Uterus (tissue), 3 donors: ENCODE measurements at regions not wholly inside any gene's neighbourhood (a gene's known extent, or its start where the extent isn't known, plus 50 kb on each side); places are given as distances from the start of the nearest gene placed in this dataset.

Experiments
- DNase-seq, 2 donors: peaks; one replicate each; pipeline ENCODE4 v3.0.0-alpha.2; 2019 to 2020
- H3K27ac ChIP-seq, 2 donors: fragments of 200-600 bp; sonication (generic); 1 replicate in 1 of 2; 2 replicates in 1 of 2; pipeline ENCODE4 v1.5.1; 2016 to 2018
- H3K27me3 ChIP-seq, 2 donors: fragments of 200-600 bp; sonication (generic); one replicate each; pipeline ENCODE4 v1.5.1; 2018 to 2019; ENCODE audit warnings: control low read depth in 1 of 2
- H3K36me3 ChIP-seq, 2 donors: fragments of 200-600 bp; sonication (generic); one replicate each; pipeline ENCODE4 v1.5.1; 2019; ENCODE audit warnings: control low read depth in 1 of 2
- H3K4me1 ChIP-seq, 2 donors: fragments of 200-600 bp; sonication (generic); one replicate each; pipeline ENCODE4 v1.5.1; 2018 to 2019; ENCODE audit warnings: control low read depth in 1 of 2
- H3K4me3 ChIP-seq, 2 donors: fragments of 200-600 bp; sonication (generic); 1 replicate in 1 of 2; 2 replicates in 1 of 2; pipeline ENCODE4 v1.5.1; 2018 to 2019; ENCODE audit warnings: mild to moderate bottlenecking in 1 of 2
- H3K9me3 ChIP-seq, 2 donors: fragments of 200-600 bp; sonication (generic); one replicate each; pipeline ENCODE4 v1.5.1; 2019; ENCODE audit warnings: control low read depth in 1 of 2
- POLR2A ChIP-seq, 2 donors: fragments of 450-650 bp; IDR thresholded peaks; one replicate each; pipeline ENCODE4 v1.6.1; 2016; ENCODE audit warnings: antibody characterized with exemption in 2 of 2, mild to moderate bottlenecking in 1 of 2, moderate library complexity in 1 of 2
- intact Hi-C: fragments of 100-400 bp; cut with DNase I; formaldehyde crosslinking; loops from one replicate; pipeline ENCODE4 v1.15.1; 2023; ENCODE audit warnings: low total_unique reads
- TF ChIP-seq, protein P1 (sequence below), 4 experiments: fragments of 200-600 bp in 2 of 4; fragments of 450-650 bp in 2 of 4; sonication (generic) in 2 of 4; IDR thresholded peaks; one replicate each; pipeline ENCODE4 v1.5.1; 2016 to 2019; ENCODE audit warnings: antibody characterized with exemption in 4 of 4, mild to moderate bottlenecking in 2 of 4, moderate library complexity in 1 of 4
- donor health status: DM: yes; HTN: yes; CAD: no.

DNA sequence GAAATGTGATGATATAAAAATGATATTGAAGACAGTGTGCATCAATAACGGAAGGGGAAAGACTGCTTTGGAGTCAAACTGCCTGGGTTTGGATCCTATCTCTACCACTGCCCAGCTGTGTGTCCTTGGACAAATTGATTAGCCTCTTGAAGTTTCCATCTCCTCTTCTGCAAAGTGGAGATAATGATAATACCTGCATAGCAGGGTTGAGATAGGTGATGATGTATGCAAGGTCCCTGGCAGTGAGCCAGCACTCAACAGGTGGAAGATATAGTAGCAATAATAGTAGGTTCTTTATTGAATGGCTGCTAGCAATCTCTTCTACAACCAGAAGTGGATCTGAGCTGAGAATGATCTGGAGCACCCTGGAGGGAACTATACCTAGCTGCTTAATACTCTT is 166.7 kb downstream of the MIS18A start:
- H3K9me3 ChIP-seq: no peaks in the 10 kb centered on the region
- DNase-seq: no peak
- no peaks in the 10 kb centered on the region for H3K27me3 ChIP-seq
- TF ChIP-seq, protein P1, sequence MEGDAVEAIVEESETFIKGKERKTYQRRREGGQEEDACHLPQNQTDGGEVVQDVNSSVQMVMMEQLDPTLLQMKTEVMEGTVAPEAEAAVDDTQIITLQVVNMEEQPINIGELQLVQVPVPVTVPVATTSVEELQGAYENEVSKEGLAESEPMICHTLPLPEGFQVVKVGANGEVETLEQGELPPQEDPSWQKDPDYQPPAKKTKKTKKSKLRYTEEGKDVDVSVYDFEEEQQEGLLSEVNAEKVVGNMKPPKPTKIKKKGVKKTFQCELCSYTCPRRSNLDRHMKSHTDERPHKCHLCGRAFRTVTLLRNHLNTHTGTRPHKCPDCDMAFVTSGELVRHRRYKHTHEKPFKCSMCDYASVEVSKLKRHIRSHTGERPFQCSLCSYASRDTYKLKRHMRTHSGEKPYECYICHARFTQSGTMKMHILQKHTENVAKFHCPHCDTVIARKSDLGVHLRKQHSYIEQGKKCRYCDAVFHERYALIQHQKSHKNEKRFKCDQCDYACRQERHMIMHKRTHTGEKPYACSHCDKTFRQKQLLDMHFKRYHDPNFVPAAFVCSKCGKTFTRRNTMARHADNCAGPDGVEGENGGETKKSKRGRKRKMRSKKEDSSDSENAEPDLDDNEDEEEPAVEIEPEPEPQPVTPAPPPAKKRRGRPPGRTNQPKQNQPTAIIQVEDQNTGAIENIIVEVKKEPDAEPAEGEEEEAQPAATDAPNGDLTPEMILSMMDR (IDR thresholded peaks at IDR 0.05): no peak
- TF ChIP-seq POLR2A (IDR thresholded peaks at IDR 0.05): no peak
- intact Hi-C loops: no loop called here
- no peak overlapping the region for H3K27ac ChIP-seq
- no peaks in the 10 kb centered on the region for H3K36me3 ChIP-seq
- H3K4me1 ChIP-seq: no peaks in the 10 kb centered on the region
- H3K4me3 ChIP-seq: no peak overlapping the region

DNA sequence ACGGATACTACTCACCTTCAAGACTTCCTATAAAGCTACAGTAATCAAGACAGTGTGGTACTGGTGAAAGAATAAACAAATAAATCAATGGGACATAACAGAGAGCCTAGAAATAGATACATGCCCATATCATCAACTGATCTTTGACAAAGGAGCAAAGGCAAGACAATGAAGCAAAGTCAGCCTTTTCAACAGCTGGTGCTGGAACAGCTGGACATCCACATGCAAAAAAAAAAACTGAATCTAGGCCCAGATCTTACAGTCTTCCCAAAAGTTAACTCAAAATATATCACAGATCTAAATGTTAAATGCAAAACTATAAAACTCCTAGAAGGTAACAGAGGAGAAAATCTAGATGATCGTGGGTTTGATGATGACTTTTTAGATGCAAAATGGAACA is 170.3 kb downstream of the MIS18A start:
- H3K27me3 ChIP-seq: no peaks in the 10 kb centered on the region

GRCh38 chr21:32103361-32103760 is 175.5 kb downstream of the MIS18A start:
- intact Hi-C loops: no loop called here
- no peaks in the 10 kb centered on the region for H3K4me1 ChIP-seq
- H3K27me3 ChIP-seq: no peaks in the 10 kb centered on the region
- no peak for TF ChIP-seq POLR2A (IDR thresholded peaks at IDR 0.05)
- TF ChIP-seq, protein P1 (IDR thresholded peaks at IDR 0.05): no peak
- no peaks in the 10 kb centered on the region for H3K36me3 ChIP-seq
- no peaks in the 10 kb centered on the region for H3K9me3 ChIP-seq
- no peak for DNase-seq
- H3K4me3 ChIP-seq: no peak overlapping the region
- H3K27ac ChIP-seq: no peak overlapping the region

More for the DNA sequence above, 170.3 kb downstream of the MIS18A start:
- Histone ChIP-seq H3K4me3 (no peak overlapping the region), H3K9me3 (no peaks in the 10 kb centered on the region), H3K27ac (no peak overlapping the region), H3K36me3 (no peaks in the 10 kb centered on the region), H3K4me1 (no peaks in the 10 kb centered on the region)
- DNase-seq: no peak
- TF ChIP-seq POLR2A (IDR thresholded peaks at IDR 0.05): no peak
- TF ChIP-seq, protein P1 (IDR thresholded peaks at IDR 0.05): no peak
- intact Hi-C loops: no loop called here

- H3K4me1 ChIP-seq: no peaks in the 10 kb centered on the region
- H3K4me3 ChIP-seq: no peak overlapping the region
- H3K27me3 ChIP-seq: no peaks in the 10 kb centered on the region
- no peak for DNase-seq
- H3K27ac ChIP-seq: no peak overlapping the region
- H3K9me3 ChIP-seq: no peaks in the 10 kb centered on the region
- H3K36me3 ChIP-seq: no peaks in the 10 kb centered on the region
- no peak for TF ChIP-seq POLR2A (IDR thresholded peaks at IDR 0.05)
- TF ChIP-seq, protein P1 (IDR thresholded peaks at IDR 0.05): no peak
- intact Hi-C loops: no loop called here
These were observed 176.4 kb downstream of the MIS18A start for GRCh38 chr21:32102426-32102825.

GRCh38 chr21:32101277-32101676 is 177.6 kb downstream of the MIS18A start:
- TF ChIP-seq, protein P1 (IDR thresholded peaks at IDR 0.05): no peak
- TF ChIP-seq POLR2A (IDR thresholded peaks at IDR 0.05): no peak
- no peak for DNase-seq
- no peak overlapping the region for H3K27ac ChIP-seq
- H3K36me3 ChIP-seq: no peaks in the 10 kb centered on the region
- no peaks in the 10 kb centered on the region for H3K4me1 ChIP-seq
- no peaks in the 10 kb centered on the region for H3K9me3 ChIP-seq
- no peaks in the 10 kb centered on the region for H3K27me3 ChIP-seq
- H3K4me3 ChIP-seq: no peak overlapping the region
- intact Hi-C loops: no loop called here
